GM23248 (cell line): ENCODE measurements at regions not wholly inside any gene's neighbourhood (a gene's known extent, or its start where the extent isn't known, plus 50 kb on each side); places are given as distances from the start of the nearest gene placed in this dataset.

ENCODE experiments used
- DNase-seq: peaks from one replicate; pipeline ENCODE4 v3.0.0-alpha.2; 2015
- H2AFZ ChIP-seq: fragments of 200-600 bp; sonication (generic); 2 replicates; pipeline ENCODE4 v1.6.1; 2016; ENCODE audit warnings: antibody characterized with exemption
- H3F3A ChIP-seq: fragments of 200-600 bp; sonication (generic); 2 replicates; pipeline ENCODE4 v1.6.1; 2016; ENCODE audit warnings: mild to moderate bottlenecking, antibody characterized with exemption, mixed run types; ENCODE audit not compliant: insufficient read depth
- H3K27ac ChIP-seq: fragments of 200-600 bp; sonication (generic); 2 replicates; pipeline ENCODE4 v1.5.1; 2016; ENCODE audit warnings: mild to moderate bottlenecking
- H3K27me3 ChIP-seq: fragments of 200-600 bp; sonication (generic); replicated peaks from 2 replicates; pipeline ENCODE4 v1.6.1; 2016; ENCODE audit warnings: mild to moderate bottlenecking; ENCODE audit not compliant: insufficient read depth
- H3K36me3 ChIP-seq: fragments of 200-600 bp; sonication (generic); 2 replicates; pipeline ENCODE4 v1.6.1; 2016; ENCODE audit warnings: low read depth, mild to moderate bottlenecking
- H3K4me1 ChIP-seq: fragments of 200-600 bp; sonication (generic); 2 replicates; pipeline ENCODE4 v1.6.1; 2016; ENCODE audit warnings: mild to moderate bottlenecking; ENCODE audit not compliant: insufficient read depth
- H3K4me2 ChIP-seq: fragments of 200-600 bp; sonication (generic); one replicate; pipeline ENCODE4 v1.6.1; 2016; ENCODE audit warnings: mild to moderate bottlenecking; ENCODE audit not compliant: unreplicated experiment
- H3K4me3 ChIP-seq: fragments of 200-600 bp; sonication (generic); 2 replicates; pipeline ENCODE4 v1.5.1; 2016; ENCODE audit warnings: mild to moderate bottlenecking
- H3K79me2 ChIP-seq: fragments of 200-600 bp; sonication (generic); 2 replicates; pipeline ENCODE4 v1.6.1; 2016; ENCODE audit warnings: mild to moderate bottlenecking; ENCODE audit not compliant: insufficient read depth
- H3K9ac ChIP-seq: fragments of 200-600 bp; sonication (generic); 2 replicates; pipeline ENCODE4 v1.6.1; 2016; ENCODE audit warnings: mild to moderate bottlenecking
- H3K9me2 ChIP-seq: fragments of 200-600 bp; sonication (generic); 2 replicates; pipeline ENCODE4 v1.6.1; 2016; ENCODE audit warnings: mixed run types, mild to moderate bottlenecking, moderate library complexity; ENCODE audit not compliant: insufficient read depth
- H3K9me3 ChIP-seq: fragments of 200-600 bp; sonication (generic); one replicate; pipeline ENCODE4 v1.6.1; 2017; ENCODE audit warnings: low read depth
- H4K20me1 ChIP-seq: fragments of 200-600 bp; sonication (generic); 2 replicates; pipeline ENCODE4 v1.6.0; 2016; ENCODE audit not compliant: insufficient read depth
- EZH2 ChIP-seq: fragments of 200-600 bp; sonication (generic); IDR thresholded peaks from 2 replicates; pipeline ENCODE4 v1.6.1; 2018; ENCODE audit warnings: antibody characterized with exemption, mild to moderate bottlenecking; ENCODE audit not compliant: insufficient read depth, poor library complexity, severe bottlenecking
- EZH2phosphoT487 ChIP-seq: fragments of 200-600 bp; sonication (generic); IDR thresholded peaks from 2 replicates; pipeline ENCODE4 v1.6.1; 2018; ENCODE audit warnings: antibody characterized with exemption, moderate library complexity, mild to moderate bottlenecking, low read depth; ENCODE audit not compliant: insufficient read depth
- WGBS, 2 experiments: methylation state at CpG; one replicate each; pipeline ENCODE4 v1.1.6; 2015 to 2017; ENCODE audit warnings: low lambda C conversion rate in 2 of 2, low coverage in 1 of 2; ENCODE audit errors: missing lambda C conversion rate in 2 of 2; 5-methylcytosine and 5-hydroxymethylcytosine counted together
- in situ Hi-C: fragments of 300-500 bp; cut with MboI; formaldehyde crosslinking; loops from 2 replicates; pipeline ENCODE4 v1.15.0; 2020

GRCh38 chr5:169467041-169467771, 116.4 kb upstream of the SPDL1 start:
- in situ Hi-C loops = no loop called here
- no peak for TF ChIP-seq EZH2
- no peak for TF ChIP-seq EZH2phosphoT487
- Histone ChIP-seq H4K20me1 (no peaks in the 10 kb centered on the region), H3K27me3 (no peaks in the 10 kb centered on the region), H3F3A (no peaks in the 10 kb centered on the region), H2AFZ (no peak overlapping the region), H3K9ac (no peak overlapping the region), H3K79me2 (no peaks in the 10 kb centered on the region), H3K4me3 (no peak overlapping the region), H3K4me1 (no peaks in the 10 kb centered on the region), H3K36me3 (no peaks in the 10 kb centered on the region), H3K9me2 (no peaks in the 10 kb centered on the region), H3K9me3 (no peaks in the 10 kb centered on the region), H3K27ac (no peak overlapping the region), H3K4me2 (no peak overlapping the region)
- 78 to 80% methylated on average over 5 of the region's 5 CpGs for WGBS, 2 experiments
- no peak for DNase-seq

- Histone ChIP-seq H3F3A (no peaks in the 10 kb centered on the region), H3K79me2 (no peaks in the 10 kb centered on the region), H3K9ac (no peak overlapping the region), H3K4me2 (no peak overlapping the region), H3K27me3 (no peaks in the 10 kb centered on the region), H3K9me2 (no peaks in the 10 kb centered on the region), H4K20me1 (no peaks in the 10 kb centered on the region), H3K4me1 (no peaks in the 10 kb centered on the region), H3K9me3 (no peaks in the 10 kb centered on the region), H3K4me3 (no peak overlapping the region), H3K27ac (no peak overlapping the region), H3K36me3 (no peaks in the 10 kb centered on the region), H2AFZ (no peak overlapping the region)
- 93 to 94% methylated on average over 6 of the region's 6 CpGs for WGBS, 2 experiments
- TF ChIP-seq EZH2phosphoT487 (no peak), EZH2 (no peak)
- in situ Hi-C loops = no loop called here
- DNase-seq = no peak
Measured at GRCh38 chr5:169460896-169461295, 122.7 kb upstream of the SPDL1 start.

- 58 to 63% methylated on average over 1 of the region's 1 CpG for WGBS, 2 experiments
- no peak overlapping the region for H3K27ac ChIP-seq
Measured at GRCh38 chr5:169460123-169460522, 123.5 kb upstream of the SPDL1 start.

GRCh38 chr5:169458221-169458620, 125.4 kb upstream of the SPDL1 start:
- Histone ChIP-seq H3K4me3 (no peak overlapping the region), H3K4me2 (no peak overlapping the region), H3K27ac (no peak overlapping the region), H3K9me2 (no peaks in the 10 kb centered on the region), H3K4me1 (no peaks in the 10 kb centered on the region), H2AFZ (no peak overlapping the region), H3K36me3 (no peaks in the 10 kb centered on the region), H4K20me1 (no peaks in the 10 kb centered on the region), H3K9ac (no peak overlapping the region), H3K27me3 (no peaks in the 10 kb centered on the region), H3F3A (no peaks in the 10 kb centered on the region), H3K79me2 (no peaks in the 10 kb centered on the region), H3K9me3 (no peaks in the 10 kb centered on the region)
- in situ Hi-C loops = no loop called here
- no peak for DNase-seq
- WGBS, 2 experiments = 34 to 35% methylated on average over 5 of the region's 5 CpGs
- TF ChIP-seq EZH2phosphoT487 (no peak), EZH2 (no peak)

More at GRCh38 chr5:169460123-169460522, 123.5 kb upstream of the SPDL1 start:
- Histone ChIP-seq H4K20me1 (no peaks in the 10 kb centered on the region), H3K36me3 (no peaks in the 10 kb centered on the region), H3K9me3 (no peaks in the 10 kb centered on the region), H3K27me3 (no peaks in the 10 kb centered on the region), H3K9me2 (no peaks in the 10 kb centered on the region), H3K9ac (no peak overlapping the region), H3K4me2 (no peak overlapping the region), H2AFZ (no peak overlapping the region), H3K79me2 (no peaks in the 10 kb centered on the region), H3K4me1 (no peaks in the 10 kb centered on the region), H3K4me3 (no peak overlapping the region), H3F3A (no peaks in the 10 kb centered on the region)
- TF ChIP-seq EZH2 = no peak
- TF ChIP-seq EZH2phosphoT487 = no peak
- no peak for DNase-seq
- in situ Hi-C loops = no loop called here

GRCh38 chr5:169450464-169450863, 133.1 kb upstream of the SPDL1 start:
- TF ChIP-seq EZH2phosphoT487 (no peak), EZH2 (no peak)
- Histone ChIP-seq H4K20me1 (no peaks in the 10 kb centered on the region), H3K9ac (no peak overlapping the region), H3K4me2 (no peak overlapping the region), H3K27ac (no peak overlapping the region), H3K36me3 (no peaks in the 10 kb centered on the region), H3K9me3 (no peaks in the 10 kb centered on the region), H3K9me2 (no peaks in the 10 kb centered on the region), H3K4me1 (no peaks in the 10 kb centered on the region), H3K79me2 (no peaks in the 10 kb centered on the region), H2AFZ (no peak overlapping the region), H3K4me3 (no peak overlapping the region), H3F3A (no peaks in the 10 kb centered on the region), H3K27me3 (no peaks in the 10 kb centered on the region)
- DNase-seq = peak; percentile 79
- WGBS, 2 experiments = 6 to 13% methylated on average over 1 of the region's 1 CpG
- in situ Hi-C loops = no loop called here
